Fibroblast of mammary gland (primary cell): ENCODE measurements at regions not wholly inside any gene's neighbourhood (a gene's known extent, or its start where the extent isn't known, plus 50 kb on each side); places are given as distances from the start of the nearest gene placed in this dataset.

Experiments
- DNase-seq: peaks from one replicate; pipeline ENCODE4 v3.0.0-alpha.2; 2010; ENCODE audit warnings: low read depth
- H3K4me3 ChIP-seq: 2 replicates; pipeline ENCODE4 v1.5.1; 2011; ENCODE audit warnings: low read depth, mild to moderate bottlenecking, low read length, moderate library complexity; ENCODE audit not compliant: control insufficient read depth
- CTCF ChIP-seq: conservative IDR thresholded peaks from 2 replicates; pipeline ENCODE4 v1.5.1; 2011; ENCODE audit warnings: low read depth, low read length, inconsistent platforms; ENCODE audit not compliant: control insufficient read depth, insufficient read depth

- no peak overlapping the region for H3K4me3 ChIP-seq
- TF ChIP-seq CTCF: no peak
- DNase-seq: no peak
Observed at GRCh38 chr7:121810831-121811672, 61.9 kb upstream of the PTPRZ1 start.

- no peak for DNase-seq
- H3K4me3 ChIP-seq: no peak overlapping the region
- no peak for TF ChIP-seq CTCF
Observed at GRCh38 chr7:121807078-121807477, 65.9 kb upstream of the PTPRZ1 start.

DNA sequence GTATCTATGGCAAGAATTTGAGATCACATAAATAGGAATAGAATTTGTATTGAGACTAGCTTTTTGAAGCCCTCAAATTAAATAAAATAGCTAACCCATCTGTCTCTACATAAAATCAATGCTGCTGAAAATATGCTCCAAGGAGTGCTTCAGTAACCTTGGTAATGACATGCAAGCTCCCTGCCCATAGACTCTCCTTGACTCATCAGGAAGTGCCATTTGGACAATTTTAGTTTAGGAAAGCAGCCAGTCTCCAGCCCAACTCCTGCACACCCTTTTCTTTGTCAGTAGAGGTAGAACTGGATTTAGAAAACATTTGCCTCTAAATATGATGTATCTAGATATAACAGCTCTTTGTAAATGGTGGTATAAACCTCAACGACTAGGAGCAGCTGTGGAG is 69.9 kb upstream of the PTPRZ1 start:
- TF ChIP-seq CTCF: no peak
- DNase-seq: no peak
- H3K4me3 ChIP-seq: no peak overlapping the region

GRCh38 chr7:121800916-121801675 is 71.9 kb upstream of the PTPRZ1 start:
- H3K4me3 ChIP-seq: no peak overlapping the region
- DNase-seq: no peak
- TF ChIP-seq CTCF: no peak

DNA sequence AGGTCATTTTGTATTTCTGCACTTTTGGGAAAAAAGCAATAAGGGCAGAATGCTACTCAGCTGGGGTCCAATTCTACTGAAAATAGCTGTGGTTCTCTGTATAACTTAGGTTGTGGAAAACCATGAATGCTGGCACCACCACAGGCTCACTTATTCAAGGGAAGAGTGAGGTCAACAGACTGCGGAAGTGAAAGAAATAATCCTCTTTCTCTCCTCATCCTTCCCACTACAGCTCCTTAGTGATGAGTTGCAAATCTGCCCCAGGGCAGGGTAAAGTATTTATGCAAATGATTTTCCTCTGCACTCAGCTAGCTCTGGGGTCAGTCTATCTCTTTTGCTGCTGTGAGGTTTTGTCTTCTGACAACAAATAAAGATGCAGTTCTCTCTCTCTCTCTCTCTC is 74.1 kb upstream of the PTPRZ1 start:
- DNase-seq: no peak
- no peak for TF ChIP-seq CTCF
- H3K4me3 ChIP-seq: no peak overlapping the region

GRCh38 chr7:121798453-121798840 is 74.5 kb upstream of the PTPRZ1 start:
- H3K4me3 ChIP-seq: no peak overlapping the region
- DNase-seq: no peak
- no peak for TF ChIP-seq CTCF
